HG02759 (cell line): ENCODE measurements at regions not wholly inside any gene's neighbourhood (a gene's known extent, or its start where the extent isn't known, plus 50 kb on each side); places are given as distances from the start of the nearest gene placed in this dataset.

ENCODE experiments used
- ATAC-seq: cut with Tn5 transposase; IDR thresholded peaks from one replicate; pipeline ENCODE4 v1.9.1; 2021; ENCODE audit warnings: mild to moderate bottlenecking, moderate library complexity; ENCODE audit not compliant: unreplicated experiment

DNA sequence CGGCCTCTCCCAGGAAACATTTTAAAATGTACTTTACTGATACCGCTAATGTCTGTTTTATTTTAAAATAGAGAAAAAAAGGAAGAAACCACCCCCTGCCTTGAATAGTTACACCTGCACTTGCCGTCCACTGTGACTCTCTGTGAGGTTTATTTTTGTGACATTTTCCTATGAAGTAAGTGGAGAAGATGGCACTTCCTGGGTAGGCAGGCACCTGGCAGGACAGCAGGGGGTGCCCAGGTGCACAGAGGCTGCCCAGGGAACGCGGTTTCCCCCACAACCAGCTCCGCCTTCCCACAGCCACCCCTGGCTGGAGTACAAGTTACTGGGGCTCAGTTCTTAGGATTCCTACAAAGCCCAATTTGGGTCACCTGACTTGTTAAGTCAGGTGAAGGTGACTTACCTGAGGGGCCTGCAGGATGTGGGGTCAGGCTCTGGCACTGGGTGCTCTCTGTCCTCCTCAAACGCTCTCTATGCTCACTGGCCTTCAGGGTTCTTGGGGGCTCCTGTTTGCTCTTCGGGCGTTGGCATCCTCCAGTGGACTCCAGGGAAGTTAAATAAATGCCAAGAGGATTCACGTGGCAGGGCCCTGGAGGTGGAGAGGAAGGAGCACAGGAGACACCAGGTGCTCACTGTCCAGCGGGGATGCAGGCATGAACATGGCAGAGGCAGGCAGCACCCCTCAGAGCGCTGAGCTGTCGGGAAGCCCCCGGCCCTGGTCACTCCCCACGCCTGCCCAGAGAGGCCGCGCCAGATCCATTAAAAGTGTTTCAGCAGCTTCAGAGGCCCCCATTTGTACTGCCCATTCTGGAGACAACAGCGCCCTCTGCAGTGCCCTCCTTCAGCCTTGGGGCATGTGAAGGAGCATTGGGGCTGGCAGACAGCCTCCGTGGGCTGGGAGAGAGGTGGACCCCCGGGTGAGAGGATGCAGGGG, 1021.2 kb downstream of the TBC1D22A start:
- no peak for ATAC-seq

DNA sequence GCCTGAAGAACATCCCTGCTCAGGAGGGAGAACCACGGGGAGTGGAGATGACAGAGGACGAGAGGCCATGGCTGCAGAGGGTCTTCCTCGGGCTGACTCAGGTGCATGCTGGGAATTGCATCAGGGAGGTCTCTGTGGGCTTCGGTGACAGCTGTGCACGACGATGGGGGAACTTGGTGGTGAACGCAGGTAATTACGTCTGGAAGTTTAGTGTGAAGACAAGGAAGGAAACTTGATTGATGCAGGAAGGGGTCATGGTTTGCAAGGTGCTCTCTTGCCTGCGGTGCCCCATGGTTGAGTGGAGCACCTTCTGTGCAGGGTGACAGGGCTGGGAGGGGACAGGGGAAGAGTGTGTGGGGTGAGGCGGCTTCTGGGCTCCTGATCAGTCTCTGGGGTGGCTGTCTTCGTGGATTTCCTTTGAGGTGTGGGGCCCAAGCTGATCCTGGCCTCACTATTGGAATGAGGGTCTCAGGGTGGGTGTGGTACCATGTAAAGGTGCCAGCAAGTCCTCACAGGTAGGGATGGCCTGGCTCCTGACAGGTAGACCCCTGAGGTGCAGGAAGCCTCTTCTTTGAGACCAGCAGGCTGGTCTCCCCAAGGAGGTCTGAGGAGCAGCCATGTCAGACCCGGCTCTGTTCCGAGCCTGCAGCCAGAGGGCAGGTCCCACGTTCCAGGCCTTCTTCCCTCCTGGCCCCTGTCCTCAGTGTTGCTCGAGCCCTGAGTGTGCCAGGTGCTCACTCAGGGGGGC, 1020.1 kb downstream of the TBC1D22A start:
- ATAC-seq = no peak

- no peak for ATAC-seq
Measured at GRCh38 chr22:47781427-47782111, 1019.1 kb downstream of the TBC1D22A start.

GRCh38 chr22:47781024-47781423, 1018.6 kb downstream of the TBC1D22A start:
- ATAC-seq = no peak

GRCh38 chr22:47780281-47780875, 1017.9 kb downstream of the TBC1D22A start:
- ATAC-seq = no peak

DNA sequence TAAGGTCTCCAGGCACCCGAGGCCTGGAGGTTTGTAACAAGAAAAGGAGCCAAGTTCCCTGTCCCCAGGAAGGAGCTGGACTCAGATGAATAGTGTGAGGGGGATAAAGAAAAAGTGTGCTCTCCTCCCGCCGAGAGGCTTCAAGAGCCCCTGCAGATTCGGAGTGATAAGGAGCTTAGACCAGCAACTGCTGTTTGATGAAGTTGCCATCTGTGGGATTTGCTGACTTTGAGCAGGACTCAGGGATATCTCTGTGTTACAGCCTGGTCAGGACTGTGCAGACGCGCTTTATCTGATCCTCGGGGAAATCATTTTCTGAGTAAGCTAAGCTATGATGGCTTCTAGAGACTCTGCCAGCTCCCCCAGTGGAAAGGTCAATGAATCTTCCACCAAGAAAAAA, 1017.0 kb downstream of the TBC1D22A start:
- no peak for ATAC-seq

- ATAC-seq = no peak
Measured at GRCh38 chr22:47778160-47778658, 1015.8 kb downstream of the TBC1D22A start.

- no peak for ATAC-seq
Measured at GRCh38 chr22:47777426-47777825, 1015.0 kb downstream of the TBC1D22A start.

GRCh38 chr22:47776329-47776728, 1013.9 kb downstream of the TBC1D22A start:
- no peak for ATAC-seq

DNA sequence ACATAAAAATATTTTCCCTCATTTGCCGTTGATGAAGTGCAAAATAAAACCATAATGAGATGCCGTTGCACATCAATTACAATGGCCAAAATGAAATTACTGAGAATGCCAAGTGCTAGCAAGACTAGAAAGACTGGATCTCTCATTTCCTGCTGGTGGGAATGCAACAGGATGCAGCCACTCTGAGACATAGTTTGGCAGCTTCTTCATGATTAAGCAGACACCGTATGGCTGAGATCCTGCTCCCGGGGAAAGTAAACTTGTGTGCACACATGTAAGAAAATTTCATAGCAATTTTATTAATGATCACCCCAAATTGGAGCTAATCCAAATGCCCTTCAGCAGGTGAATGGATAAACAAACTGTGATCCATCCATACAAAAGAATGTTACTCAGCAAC, 1013.2 kb downstream of the TBC1D22A start:
- ATAC-seq = no peak

DNA sequence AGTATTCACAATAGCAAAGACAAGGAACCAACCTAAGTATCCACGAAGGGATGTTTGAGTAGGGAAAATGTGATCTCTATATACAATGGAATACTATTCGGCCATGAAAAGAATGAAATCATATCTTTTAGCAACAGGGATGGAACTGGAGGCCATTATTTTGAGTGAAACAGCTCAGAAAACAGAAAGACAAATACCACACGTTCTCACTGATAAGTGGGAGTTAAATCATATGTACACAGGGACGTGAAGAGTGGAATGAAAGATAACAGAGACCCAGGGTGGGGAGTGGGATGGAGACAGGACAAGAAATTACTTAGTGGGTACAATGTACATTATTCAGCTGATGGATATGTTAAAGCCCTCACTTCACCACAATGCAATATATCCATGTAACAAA, 1012.7 kb downstream of the TBC1D22A start:
- no peak for ATAC-seq

DNA sequence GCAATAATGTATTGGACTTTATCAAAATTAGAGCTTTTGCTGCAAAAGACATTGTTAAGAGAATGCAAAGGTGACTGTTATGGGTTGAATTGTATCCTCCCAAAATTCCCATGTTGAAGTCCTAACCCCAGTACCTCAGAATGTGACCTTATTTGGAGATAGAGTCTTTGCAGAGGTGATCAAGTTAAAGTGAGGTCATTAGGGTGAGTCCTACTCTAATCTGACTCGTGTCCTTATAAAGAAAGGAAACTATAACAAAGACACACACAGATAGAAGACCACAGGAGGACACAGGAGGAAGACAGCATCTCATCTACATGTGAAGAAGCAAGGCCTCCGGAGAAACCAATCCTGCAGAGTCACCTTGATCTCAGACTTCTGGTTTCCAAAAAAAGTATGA, 1011.2 kb downstream of the TBC1D22A start:
- no peak for ATAC-seq

GRCh38 chr22:47772864-47773263, 1010.4 kb downstream of the TBC1D22A start:
- ATAC-seq = no peak

GRCh38 chr22:47769652-47770051, 1007.2 kb downstream of the TBC1D22A start:
- ATAC-seq = no peak

GRCh38 chr22:47768027-47768426, 1005.6 kb downstream of the TBC1D22A start:
- no peak for ATAC-seq

DNA sequence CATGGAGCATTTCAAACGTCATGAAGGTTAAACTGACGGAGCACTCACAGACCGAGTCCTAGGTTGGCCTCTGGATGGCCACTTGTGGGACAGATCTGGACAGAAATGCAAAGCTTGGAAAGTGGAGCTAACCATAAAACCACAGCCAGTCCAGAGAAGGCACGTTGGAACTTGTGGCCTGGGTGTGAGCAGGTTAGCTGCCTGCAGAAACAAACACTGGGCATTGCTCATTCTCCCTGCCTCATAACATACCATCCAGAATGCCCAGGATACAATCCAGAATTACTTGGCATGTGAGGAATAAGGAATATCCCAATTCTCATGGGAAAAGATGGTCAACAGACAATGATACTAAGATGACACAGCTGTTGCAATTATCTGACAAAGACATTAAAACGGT, 1005.0 kb downstream of the TBC1D22A start:
- no peak for ATAC-seq

- no peak for ATAC-seq
Measured at GRCh38 chr22:47765757-47766156, 1003.3 kb downstream of the TBC1D22A start.

GRCh38 chr22:47762141-47762540, 999.7 kb downstream of the TBC1D22A start:
- ATAC-seq = no peak

DNA sequence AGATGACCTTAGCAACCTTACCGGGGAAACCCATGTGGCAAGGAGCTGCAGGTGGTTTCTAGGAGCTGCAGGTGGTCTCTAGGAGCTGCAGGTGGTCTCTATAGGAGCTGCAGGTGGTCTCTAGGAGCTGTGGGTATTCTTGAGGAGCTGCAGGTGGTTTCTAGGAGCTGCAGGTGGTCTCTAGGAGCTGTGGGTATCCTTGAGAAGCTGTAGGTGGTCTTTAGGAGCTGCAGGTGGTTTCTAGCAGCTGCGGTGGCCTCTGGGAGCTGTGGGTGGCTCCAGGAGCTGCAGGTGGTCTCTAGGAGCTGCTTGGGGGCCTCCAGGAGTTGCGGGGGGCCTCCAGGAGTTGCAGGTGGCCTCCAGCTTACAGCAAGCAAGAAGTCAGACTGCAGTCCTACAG, 997.5 kb downstream of the TBC1D22A start:
- ATAC-seq = no peak

DNA sequence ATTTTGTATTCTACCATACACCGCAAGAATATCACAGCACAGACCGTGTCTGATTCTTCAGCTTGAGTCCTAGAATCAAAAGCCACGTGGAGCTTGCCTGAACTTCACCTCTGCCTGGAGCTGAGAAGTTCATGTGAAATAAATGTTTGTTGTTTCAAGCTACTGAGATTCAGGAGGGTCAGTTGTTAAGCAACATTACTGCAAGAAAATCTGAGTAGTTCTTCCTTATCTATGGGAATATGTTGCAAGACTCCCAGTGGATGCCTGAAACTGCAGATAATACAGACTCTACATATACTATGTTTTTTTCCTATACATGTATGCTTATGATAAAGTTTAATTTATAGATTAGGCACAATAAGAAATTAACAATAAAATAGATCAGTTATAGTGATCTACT, 995.3 kb downstream of the TBC1D22A start:
- no peak for ATAC-seq

GRCh38 chr22:47750086-47750485, 987.6 kb downstream of the TBC1D22A start:
- ATAC-seq = no peak
